Suprapubic skin (tissue), 3 donors: ENCODE measurements at regions not wholly inside any gene's neighbourhood (a gene's known extent, or its start where the extent isn't known, plus 50 kb on each side); places are given as distances from the start of the nearest gene placed in this dataset.

Experiments used
- CTCF ChIP-seq, 2 donors: fragments of 200-600 bp in 1 of 2; fragments of 450-650 bp in 1 of 2; sonication (generic) in 1 of 2; IDR thresholded peaks; one replicate each; pipeline ENCODE4 v1.5.1; 2016 to 2019; ENCODE audit warnings: antibody characterized with exemption in 2 of 2, mild to moderate bottlenecking in 1 of 2, moderate library complexity in 1 of 2
- EP300 ChIP-seq: sonication (generic); formaldehyde crosslinking; IDR thresholded peaks from one replicate; pipeline ENCODE4 v1.6.1; 2017; ENCODE audit warnings: antibody characterized with exemption
- POLR2A ChIP-seq, 2 donors: fragments of 450-650 bp; IDR thresholded peaks; one replicate each; pipeline ENCODE4 v1.6.1; 2017; ENCODE audit warnings: antibody characterized with exemption in 2 of 2, mild to moderate bottlenecking in 2 of 2, moderate library complexity in 2 of 2

DNA sequence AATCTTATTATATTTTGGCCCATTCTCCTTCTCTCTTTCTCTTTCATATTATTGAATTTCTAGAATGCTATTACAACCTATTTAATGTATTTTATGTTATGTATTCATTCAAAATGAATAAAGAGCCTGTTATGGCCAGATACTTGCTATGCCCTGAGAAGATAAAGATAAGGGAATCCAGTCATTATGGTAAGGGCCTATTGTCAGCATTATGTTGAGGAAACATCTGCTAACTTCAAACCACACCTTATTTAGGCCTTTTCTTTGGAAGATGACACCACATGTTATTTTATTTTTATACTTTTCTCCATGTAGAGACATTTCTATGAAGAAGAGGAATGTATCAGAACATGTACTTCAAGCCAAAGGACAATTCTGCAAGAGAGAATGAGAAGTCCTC lies 60.5 kb upstream of the MPP7 start:
- TF ChIP-seq CTCF (IDR thresholded peaks at IDR 0.05) (no peak), POLR2A (IDR thresholded peaks at IDR 0.05) (no peak), EP300 (no peak)
